ENCODE measurements at regions not wholly inside any gene's neighbourhood (a gene's known extent, or its start where the extent isn't known, plus 50 kb on each side); places are given as distances from the start of the nearest gene placed in this dataset.

- TF ChIP-seq, protein P1, sequence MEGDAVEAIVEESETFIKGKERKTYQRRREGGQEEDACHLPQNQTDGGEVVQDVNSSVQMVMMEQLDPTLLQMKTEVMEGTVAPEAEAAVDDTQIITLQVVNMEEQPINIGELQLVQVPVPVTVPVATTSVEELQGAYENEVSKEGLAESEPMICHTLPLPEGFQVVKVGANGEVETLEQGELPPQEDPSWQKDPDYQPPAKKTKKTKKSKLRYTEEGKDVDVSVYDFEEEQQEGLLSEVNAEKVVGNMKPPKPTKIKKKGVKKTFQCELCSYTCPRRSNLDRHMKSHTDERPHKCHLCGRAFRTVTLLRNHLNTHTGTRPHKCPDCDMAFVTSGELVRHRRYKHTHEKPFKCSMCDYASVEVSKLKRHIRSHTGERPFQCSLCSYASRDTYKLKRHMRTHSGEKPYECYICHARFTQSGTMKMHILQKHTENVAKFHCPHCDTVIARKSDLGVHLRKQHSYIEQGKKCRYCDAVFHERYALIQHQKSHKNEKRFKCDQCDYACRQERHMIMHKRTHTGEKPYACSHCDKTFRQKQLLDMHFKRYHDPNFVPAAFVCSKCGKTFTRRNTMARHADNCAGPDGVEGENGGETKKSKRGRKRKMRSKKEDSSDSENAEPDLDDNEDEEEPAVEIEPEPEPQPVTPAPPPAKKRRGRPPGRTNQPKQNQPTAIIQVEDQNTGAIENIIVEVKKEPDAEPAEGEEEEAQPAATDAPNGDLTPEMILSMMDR (IDR thresholded peaks at IDR 0.05; ENCODE audit: poor library complexity) = no peak
- no peak for TF ChIP-seq EZH2 (IDR thresholded peaks at IDR 0.05; ENCODE audit: borderline replicate concordance)
Observed at GRCh38 chr2:106970471-106971261, 84.7 kb upstream of the ST6GAL2 start.

Measured in hepatocyte (in vitro differentiated cells).